GM23338 (cell line): ENCODE measurements at regions not wholly inside any gene's neighbourhood (a gene's known extent, or its start where the extent isn't known, plus 50 kb on each side); places are given as distances from the start of the nearest gene placed in this dataset.

ENCODE experiments used
- ATAC-seq: fragments of 200-7000 bp; cut with Tn5 transposase; 3 replicates; pipeline ENCODE4 v1.9.1; 2020
- DNase-seq: peaks from one replicate; pipeline ENCODE4 v3.0.0-alpha.2; 2015; ENCODE audit warnings: low spot score
- H2AFZ ChIP-seq: fragments of 200-600 bp; sonication (generic); 2 replicates; pipeline ENCODE4 v1.8.0; 2016; ENCODE audit warnings: antibody characterized with exemption, mild to moderate bottlenecking, moderate library complexity
- H3F3A ChIP-seq: fragments of 200-600 bp; sonication (generic); replicated peaks from 2 replicates; pipeline ENCODE4 v1.8.0; 2017; ENCODE audit warnings: antibody characterized with exemption, mixed run types, low read depth
- H3K27ac ChIP-seq: fragments of 200-600 bp; sonication (generic); 2 replicates; pipeline ENCODE4 v1.6.1; 2016; ENCODE audit warnings: low read depth
- H3K27me3 ChIP-seq: fragments of 200-600 bp; sonication (generic); 2 replicates; pipeline ENCODE4 v1.8.0; 2016; ENCODE audit warnings: mild to moderate bottlenecking, mixed run types, moderate library complexity; ENCODE audit not compliant: insufficient read depth
- H3K36me3 ChIP-seq: fragments of 200-600 bp; sonication (generic); 2 replicates; pipeline ENCODE4 v1.8.0; 2016; ENCODE audit warnings: mild to moderate bottlenecking; ENCODE audit not compliant: insufficient read depth
- H3K4me1 ChIP-seq: fragments of 200-600 bp; sonication (generic); 2 replicates; pipeline ENCODE4 v1.8.0; 2016; ENCODE audit warnings: mild to moderate bottlenecking, moderate library complexity; ENCODE audit not compliant: insufficient read depth
- H3K4me2 ChIP-seq: fragments of 200-600 bp; sonication (generic); 2 replicates; pipeline ENCODE4 v1.7.1; 2017; ENCODE audit warnings: mixed run types
- H3K4me3 ChIP-seq: fragments of 200-600 bp; sonication (generic); 2 replicates; pipeline ENCODE4 v1.6.1; 2016; ENCODE audit warnings: mixed run types
- H3K79me2 ChIP-seq: fragments of 200-600 bp; sonication (generic); replicated peaks from 2 replicates; pipeline ENCODE4 v1.8.0; 2017; ENCODE audit warnings: mild to moderate bottlenecking; ENCODE audit not compliant: insufficient read depth
- H3K9me2 ChIP-seq: fragments of 200-600 bp; sonication (generic); 2 replicates; pipeline ENCODE4 v1.8.0; 2017; ENCODE audit not compliant: insufficient read depth
- H4K20me1 ChIP-seq: fragments of 200-600 bp; sonication (generic); replicated peaks from 2 replicates; pipeline ENCODE4 v1.8.0; 2017; ENCODE audit warnings: mild to moderate bottlenecking; ENCODE audit not compliant: insufficient read depth
- H3K27ac Mint-ChIP-seq: 2 replicates; pipeline ENCODE4 v1.8.0; 2020; ENCODE audit warnings: inconsistent platforms, mild to moderate bottlenecking, moderate library complexity, mixed read lengths
- H3K27me3 Mint-ChIP-seq: 3 replicates; pipeline ENCODE4 v1.8.0; 2022; ENCODE audit warnings: low read depth, mild to moderate bottlenecking, moderate library complexity, mixed read lengths, inconsistent platforms; ENCODE audit not compliant: insufficient read depth, poor library complexity
- H3K36me3 Mint-ChIP-seq: 3 replicates; pipeline ENCODE4 v1.8.0; 2021; ENCODE audit warnings: low read depth, mild to moderate bottlenecking, inconsistent platforms, moderate library complexity, mixed read lengths
- H3K4me1 Mint-ChIP-seq: 3 replicates; pipeline ENCODE4 v1.8.0; 2020; ENCODE audit warnings: mild to moderate bottlenecking, inconsistent platforms, mixed read lengths
- H3K4me3 Mint-ChIP-seq: 3 replicates; pipeline ENCODE4 v1.8.0; 2021; ENCODE audit warnings: moderate library complexity, mild to moderate bottlenecking, inconsistent platforms, mixed read lengths
- H3K9me3 Mint-ChIP-seq: 3 replicates; pipeline ENCODE4 v1.8.0; 2020; ENCODE audit warnings: moderate library complexity, mild to moderate bottlenecking, inconsistent platforms, mixed read lengths
- CREB1 ChIP-seq: fragments of 250-450 bp; sonication (Bioruptor Pico); IDR thresholded peaks from 2 replicates; pipeline ENCODE4 v1.5.0; 2020; ENCODE audit warnings: low read depth, mild to moderate bottlenecking, moderate library complexity
- EZH2 ChIP-seq: fragments of 200-600 bp; sonication (generic); IDR thresholded peaks from one replicate; pipeline ENCODE4 v1.8.0; 2017; ENCODE audit warnings: antibody characterized with exemption, mild to moderate bottlenecking, low read depth; ENCODE audit not compliant: unreplicated experiment
- EZH2phosphoT487 ChIP-seq: fragments of 200-600 bp; sonication (generic); IDR thresholded peaks from one replicate; pipeline ENCODE4 v1.8.1; 2018; ENCODE audit warnings: antibody characterized with exemption; ENCODE audit not compliant: unreplicated experiment
- JUNB ChIP-seq: IDR thresholded peaks from one replicate; pipeline ENCODE4 v1.6.1; 2016; ENCODE audit warnings: antibody characterized with exemption; ENCODE audit not compliant: unreplicated experiment
- NANOG ChIP-seq: IDR thresholded peaks from 2 replicates; pipeline ENCODE4 v1.6.1; 2016; ENCODE audit warnings: antibody characterized with exemption, borderline replicate concordance
- POLR2AphosphoS5 ChIP-seq: IDR thresholded peaks from 2 replicates; pipeline ENCODE4 v1.6.1; 2016; ENCODE audit warnings: antibody characterized with exemption, low read depth
- REST ChIP-seq: IDR thresholded peaks from one replicate; pipeline ENCODE4 v1.6.1; 2018; ENCODE audit warnings: antibody characterized with exemption; ENCODE audit not compliant: unreplicated experiment
- STAT1 ChIP-seq: IDR thresholded peaks from one replicate; pipeline ENCODE4 v1.6.1; 2016; ENCODE audit warnings: antibody characterized with exemption; ENCODE audit not compliant: unreplicated experiment
- ZNF331 ChIP-seq: fragments of 250-450 bp; sonication (Bioruptor Pico); IDR thresholded peaks from 2 replicates; pipeline ENCODE4 v1.5.0; 2020; ENCODE audit warnings: low read depth, mild to moderate bottlenecking, moderate library complexity
- ZNF462 ChIP-seq: fragments of 250-450 bp; sonication (Bioruptor Pico); IDR thresholded peaks from 2 replicates; pipeline ENCODE4 v1.5.0; 2020; ENCODE audit warnings: mild to moderate bottlenecking, moderate library complexity
- TF ChIP-seq, protein P1 (sequence below): IDR thresholded peaks from 2 replicates; pipeline ENCODE4 v1.6.1; 2016; ENCODE audit warnings: antibody characterized with exemption

DNA sequence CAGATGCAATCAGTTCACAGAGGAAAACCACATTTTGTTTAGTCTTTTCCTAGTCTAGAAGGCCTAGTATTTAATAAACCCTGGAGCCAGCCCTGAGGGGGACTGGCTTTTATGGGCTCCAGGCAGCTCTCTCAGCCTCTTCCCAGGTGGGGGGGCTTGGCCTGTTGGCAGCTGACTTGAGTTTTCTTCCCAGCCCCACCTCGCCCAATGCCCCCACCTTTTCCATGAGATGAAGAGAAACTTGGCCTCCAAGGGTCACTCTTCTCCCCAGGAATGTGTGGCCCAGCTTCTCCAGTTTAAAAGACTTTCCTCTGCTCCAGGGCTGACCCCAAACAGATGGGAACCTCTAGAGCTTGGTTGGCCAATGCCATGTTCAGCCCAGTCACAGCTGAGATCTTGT, 196.1 kb downstream of the BMP7 start (continued):
- TF ChIP-seq ZNF462 (CRISPR knock-in tag) (no peak), REST (no peak), CREB1 (CRISPR knock-in tag) (no peak)

- Histone ChIP-seq H3K27me3 (no peaks in the 10 kb centered on the region; the same call in 1 of the 2 replicates), H3K79me2 (no peaks in the 10 kb centered on the region), H3K4me2 (peak overlapping the region; percentile 70), H3K4me1 (peaks cover 13% of the 10 kb centered on the region; the same call in 1 of the 2 replicates), H4K20me1 (no peaks in the 10 kb centered on the region), H3K9me2 (no peaks in the 10 kb centered on the region), H3K36me3 (no peaks in the 10 kb centered on the region), H3K4me3 (peak overlapping the region; percentile 49), H3K27ac (no peak overlapping the region), H2AFZ (peak overlapping the region; percentile 87; the same call in 1 of the 2 replicates), H3F3A (no peaks in the 10 kb centered on the region)
- H3K27ac Mint-ChIP-seq, result peak overlapping the region; percentile 71
- peaks cover 6% of the 10 kb centered on the region; the same call in 2 of the 3 replicates for H3K9me3 Mint-ChIP-seq
- no peaks in the 10 kb centered on the region for H3K36me3 Mint-ChIP-seq
- peak overlapping the region; percentile 79 for H3K4me3 Mint-ChIP-seq
- peaks cover 27% of the 10 kb centered on the region for H3K27me3 Mint-ChIP-seq
- DNase-seq (peak; percentile 69), ATAC-seq (peak; percentile 89)
- peaks cover 29% of the 10 kb centered on the region; the same call in 2 of the 3 replicates for H3K4me1 Mint-ChIP-seq
- TF ChIP-seq EZH2phosphoT487 (no peak), REST (no peak), POLR2AphosphoS5 (no peak), ZNF331 (no peak), EZH2 (no peak), STAT1 (no peak), JUNB (no peak), NANOG (no peak)
- TF ChIP-seq, protein P1, sequence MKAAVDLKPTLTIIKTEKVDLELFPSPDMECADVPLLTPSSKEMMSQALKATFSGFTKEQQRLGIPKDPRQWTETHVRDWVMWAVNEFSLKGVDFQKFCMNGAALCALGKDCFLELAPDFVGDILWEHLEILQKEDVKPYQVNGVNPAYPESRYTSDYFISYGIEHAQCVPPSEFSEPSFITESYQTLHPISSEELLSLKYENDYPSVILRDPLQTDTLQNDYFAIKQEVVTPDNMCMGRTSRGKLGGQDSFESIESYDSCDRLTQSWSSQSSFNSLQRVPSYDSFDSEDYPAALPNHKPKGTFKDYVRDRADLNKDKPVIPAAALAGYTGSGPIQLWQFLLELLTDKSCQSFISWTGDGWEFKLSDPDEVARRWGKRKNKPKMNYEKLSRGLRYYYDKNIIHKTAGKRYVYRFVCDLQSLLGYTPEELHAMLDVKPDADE, result no peak
Measured at GRCh38 chr20:57071283-57071731, 195.1 kb downstream of the BMP7 start.
